Uterus (tissue), 3 donors: ENCODE measurements at regions not wholly inside any gene's neighbourhood (a gene's known extent, or its start where the extent isn't known, plus 50 kb on each side); places are given as distances from the start of the nearest gene placed in this dataset.
"Not testable (repeated sequence)": the region's sequence is repeated elsewhere in the genome, so short reads cannot be mapped to it uniquely, and the experiment has no call there.

Source experiments
- DNase-seq, 2 donors: peaks; one replicate each; pipeline ENCODE4 v3.0.0-alpha.2; 2019 to 2020
- H3K27ac ChIP-seq, 2 donors: fragments of 200-600 bp; sonication (generic); 1 replicate in 1 of 2; 2 replicates in 1 of 2; pipeline ENCODE4 v1.5.1; 2016 to 2018
- H3K27me3 ChIP-seq, 2 donors: fragments of 200-600 bp; sonication (generic); one replicate each; pipeline ENCODE4 v1.5.1; 2018 to 2019; ENCODE audit warnings: control low read depth in 1 of 2
- H3K36me3 ChIP-seq, 2 donors: fragments of 200-600 bp; sonication (generic); one replicate each; pipeline ENCODE4 v1.5.1; 2019; ENCODE audit warnings: control low read depth in 1 of 2
- H3K4me1 ChIP-seq, 2 donors: fragments of 200-600 bp; sonication (generic); one replicate each; pipeline ENCODE4 v1.5.1; 2018 to 2019; ENCODE audit warnings: control low read depth in 1 of 2
- H3K4me3 ChIP-seq, 2 donors: fragments of 200-600 bp; sonication (generic); 1 replicate in 1 of 2; 2 replicates in 1 of 2; pipeline ENCODE4 v1.5.1; 2018 to 2019; ENCODE audit warnings: mild to moderate bottlenecking in 1 of 2
- H3K9me3 ChIP-seq, 2 donors: fragments of 200-600 bp; sonication (generic); one replicate each; pipeline ENCODE4 v1.5.1; 2019; ENCODE audit warnings: control low read depth in 1 of 2
- CTCF ChIP-seq, 4 experiments: fragments of 200-600 bp in 2 of 4; fragments of 450-650 bp in 2 of 4; sonication (generic) in 2 of 4; IDR thresholded peaks; one replicate each; pipeline ENCODE4 v1.5.1; 2016 to 2019; ENCODE audit warnings: antibody characterized with exemption in 4 of 4, mild to moderate bottlenecking in 2 of 4, moderate library complexity in 1 of 4
- POLR2A ChIP-seq, 2 donors: fragments of 450-650 bp; IDR thresholded peaks; one replicate each; pipeline ENCODE4 v1.6.1; 2016; ENCODE audit warnings: antibody characterized with exemption in 2 of 2, mild to moderate bottlenecking in 1 of 2, moderate library complexity in 1 of 2
- intact Hi-C: fragments of 100-400 bp; cut with DNase I; formaldehyde crosslinking; loops from one replicate; pipeline ENCODE4 v1.15.1; 2023; ENCODE audit warnings: low total_unique reads
- donor health status: DM: yes; HTN: yes; CAD: no.

- TF ChIP-seq POLR2A (IDR thresholded peaks at IDR 0.05) (no peak), CTCF (IDR thresholded peaks at IDR 0.05) (no peak)
- Histone ChIP-seq H3K4me3 (no peak overlapping the region), H3K4me1 (no peaks in the 10 kb centered on the region), H3K27ac (no peak overlapping the region), H3K9me3 (no peaks in the 10 kb centered on the region), H3K27me3 (no peaks in the 10 kb centered on the region), H3K36me3 (no peaks in the 10 kb centered on the region)
- intact Hi-C loops = no loop called here
- no peak for DNase-seq
These were observed 2308.8 kb upstream of the ACO1 start for GRCh38 chr9:30075451-30076199.

DNA sequence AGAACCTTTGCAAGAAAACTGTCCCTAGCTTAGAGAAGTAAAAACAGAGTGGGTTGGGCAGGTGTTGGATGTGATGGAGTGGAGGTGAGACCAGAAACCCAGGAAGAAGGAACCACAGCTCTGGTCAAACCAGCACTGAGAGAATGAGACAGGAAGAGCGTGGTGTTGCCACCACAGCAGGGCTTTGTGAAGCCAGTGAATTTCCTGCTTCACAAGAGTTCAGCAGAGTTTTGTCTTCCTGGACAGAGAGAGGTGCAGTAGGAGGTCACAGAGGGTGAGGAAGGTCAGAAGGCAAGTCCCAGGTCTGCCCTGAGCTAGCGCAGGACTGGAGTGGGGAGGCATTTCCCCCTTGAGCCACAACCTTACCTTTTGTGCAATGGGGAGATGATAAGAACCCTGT lies 2306.2 kb upstream of the ACO1 start:
- no peak for DNase-seq
- no peak overlapping the region for H3K4me3 ChIP-seq
- TF ChIP-seq POLR2A (IDR thresholded peaks at IDR 0.05) = no peak
- no peak for TF ChIP-seq CTCF (IDR thresholded peaks at IDR 0.05)
- H3K27ac ChIP-seq = no peak overlapping the region
- H3K36me3 ChIP-seq = no peaks in the 10 kb centered on the region
- H3K9me3 ChIP-seq = no peaks in the 10 kb centered on the region
- no peaks in the 10 kb centered on the region for H3K4me1 ChIP-seq
- H3K27me3 ChIP-seq = no peaks in the 10 kb centered on the region
- intact Hi-C loops = no loop called here

GRCh38 chr9:30089428-30089827 lies 2295.0 kb upstream of the ACO1 start:
- TF ChIP-seq CTCF (IDR thresholded peaks at IDR 0.05) (no peak), POLR2A (IDR thresholded peaks at IDR 0.05) (no peak)
- Histone ChIP-seq H3K4me1 (no peaks in the 10 kb centered on the region), H3K36me3 (no peaks in the 10 kb centered on the region), H3K27me3 (no peaks in the 10 kb centered on the region), H3K4me3 (no peak overlapping the region), H3K27ac (no peak overlapping the region), H3K9me3 (no peaks in the 10 kb centered on the region)
- no peak for DNase-seq
- intact Hi-C loops = no loop called here

GRCh38 chr9:30103647-30104394 lies 2280.6 kb upstream of the ACO1 start:
- no peak overlapping the region for H3K27ac ChIP-seq
- no peaks in the 10 kb centered on the region for H3K4me1 ChIP-seq
- H3K9me3 ChIP-seq = no peaks in the 10 kb centered on the region
- no peaks in the 10 kb centered on the region for H3K36me3 ChIP-seq
- intact Hi-C loops = no loop called here
- no peaks in the 10 kb centered on the region for H3K27me3 ChIP-seq
- DNase-seq = no peak
- no peak overlapping the region for H3K4me3 ChIP-seq
- TF ChIP-seq CTCF (IDR thresholded peaks at IDR 0.05) = no peak
- no peak for TF ChIP-seq POLR2A (IDR thresholded peaks at IDR 0.05)

DNA sequence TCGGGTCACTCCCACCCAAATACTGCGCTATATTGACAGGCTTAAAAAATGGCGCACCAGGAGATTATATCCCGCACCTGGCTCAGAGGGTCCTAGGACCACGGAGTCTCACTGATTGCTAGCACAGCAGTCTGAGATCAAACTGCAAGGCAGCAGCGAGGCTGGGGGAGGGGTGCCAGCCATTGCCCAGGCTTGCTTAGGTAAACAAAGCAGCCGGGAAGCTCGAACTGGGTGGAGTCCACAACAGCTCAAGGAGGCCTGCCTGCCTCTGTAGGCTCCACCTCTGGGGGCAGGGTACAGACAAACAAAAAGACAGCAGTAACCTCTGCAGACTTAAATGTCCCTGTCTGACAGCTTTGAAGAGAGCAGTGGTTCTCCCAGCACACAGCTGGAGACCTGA lies 2277.3 kb upstream of the ACO1 start:
- H3K27me3 ChIP-seq, H3K27ac ChIP-seq, H3K4me3 ChIP-seq, H3K4me1 ChIP-seq, intact Hi-C loops, DNase-seq, H3K9me3 ChIP-seq, H3K36me3 ChIP-seq: not testable (repeated sequence)
